HL-60 (cell line): ENCODE measurements at regions not wholly inside any gene's neighbourhood (a gene's known extent, or its start where the extent isn't known, plus 50 kb on each side); places are given as distances from the start of the nearest gene placed in this dataset.

Source experiments
- DNase-seq, 2 experiments: peaks; one replicate each; pipeline ENCODE4 v3.0.0-alpha.2; 2010 to 2020; ENCODE audit warnings: low read depth in 1 of 2, low spot score in 1 of 2
- H3K27ac ChIP-seq: fragments of 250-450 bp; sonication (Bioruptor Pico); replicated peaks from 2 replicates; pipeline ENCODE4 v1.5.1; 2020; ENCODE audit warnings: mild to moderate bottlenecking, moderate library complexity
- H3K27me3 ChIP-seq: fragments of 250-450 bp; sonication (Bioruptor Pico); 2 replicates; pipeline ENCODE4 v1.5.1; 2021; ENCODE audit warnings: mild to moderate bottlenecking, moderate library complexity; ENCODE audit not compliant: insufficient read depth, poor library complexity, severe bottlenecking
- H3K4me3 ChIP-seq: replicated peaks from 2 replicates; pipeline ENCODE4 v1.5.1; 2011; ENCODE audit warnings: mild to moderate bottlenecking, control low read depth, low read length; ENCODE audit not compliant: insufficient read depth
- CTCF ChIP-seq: IDR thresholded peaks from one replicate; pipeline ENCODE4 v1.5.1; 2011; ENCODE audit warnings: low read length, control low read depth, inconsistent platforms; ENCODE audit not compliant: insufficient read depth
- GABPA ChIP-seq: IDR thresholded peaks from 2 replicates; pipeline ENCODE4 v1.6.1; 2012; ENCODE audit warnings: low read depth
- POLR2AphosphoS5 ChIP-seq: IDR thresholded peaks from 2 replicates; pipeline ENCODE4 v1.6.1; 2012; ENCODE audit warnings: low read depth
- REST ChIP-seq: IDR thresholded peaks from 2 replicates; pipeline ENCODE4 v1.6.1; 2012; ENCODE audit warnings: low read depth; ENCODE audit not compliant: insufficient replicate concordance
- SPI1 ChIP-seq: IDR thresholded peaks from 2 replicates; pipeline ENCODE4 v1.6.1; 2012; ENCODE audit warnings: low read depth, mild to moderate bottlenecking, borderline replicate concordance

GRCh38 chr7:42405782-42406181 lies 168.8 kb upstream of the GLI3 start:
- no peak for DNase-seq
- H3K27ac ChIP-seq: no peak overlapping the region
- H3K4me3 ChIP-seq: no peak overlapping the region
- no peak for TF ChIP-seq REST
- no peak for TF ChIP-seq SPI1
- no peak for TF ChIP-seq POLR2AphosphoS5
- TF ChIP-seq CTCF: no peak
- no peak for TF ChIP-seq GABPA
- no peaks in the 10 kb centered on the region for H3K27me3 ChIP-seq

GRCh38 chr7:42403831-42404230 lies 166.8 kb upstream of the GLI3 start:
- no peak for DNase-seq

GRCh38 chr7:42400961-42401360 lies 164.0 kb upstream of the GLI3 start:
- no peak for TF ChIP-seq CTCF
- no peak for TF ChIP-seq REST
- no peak for TF ChIP-seq SPI1
- TF ChIP-seq POLR2AphosphoS5: no peak
- no peak for TF ChIP-seq GABPA
- Histone ChIP-seq H3K27ac (no peak overlapping the region), H3K4me3 (no peak overlapping the region), H3K27me3 (peaks cover 5% of the 10 kb centered on the region)
- DNase-seq: no peak

More at GRCh38 chr7:42403831-42404230, 166.8 kb upstream of the GLI3 start:
- no peak overlapping the region for H3K4me3 ChIP-seq
- no peak overlapping the region for H3K27ac ChIP-seq
- peaks cover 2% of the 10 kb centered on the region for H3K27me3 ChIP-seq
- TF ChIP-seq GABPA (no peak), REST (no peak), SPI1 (no peak), CTCF (no peak), POLR2AphosphoS5 (no peak)
